ENCODE measurements at regions not wholly inside any gene's neighbourhood (a gene's known extent, or its start where the extent isn't known, plus 50 kb on each side); places are given as distances from the start of the nearest gene placed in this dataset.
"Not testable (repeated sequence)": the region's sequence is repeated elsewhere in the genome, so short reads cannot be mapped to it uniquely, and the experiment has no call there.

GRCh38 chrX:23505531-23506303 is 161.6 kb upstream of the PRDX4 start:
- Histone ChIP-seq H3K27ac (no peak overlapping the region), H3K9me3 (replicated peaks) (no peaks in the 10 kb centered on the region), H3K4me3 (no peak overlapping the region), H3K4me1 (replicated peaks) (no peaks in the 10 kb centered on the region), H3K36me3 (no peaks in the 10 kb centered on the region), H3K27me3 (replicated peaks) (no peaks in the 10 kb centered on the region)
- no peak for DNase-seq (ENCODE audit: low read depth in 1 of 2, low spot score in 2 of 2)

- Histone ChIP-seq H3K4me1 (replicated peaks) (no peaks in the 10 kb centered on the region), H3K36me3 (no peaks in the 10 kb centered on the region), H3K4me3 (no peak overlapping the region), H3K27me3 (replicated peaks) (no peaks in the 10 kb centered on the region), H3K9me3 (replicated peaks) (no peaks in the 10 kb centered on the region), H3K27ac (no peak overlapping the region)
- DNase-seq (ENCODE audit: low read depth in 1 of 2, low spot score in 2 of 2), result no peak
These were observed 158.0 kb upstream of the PRDX4 start for GRCh38 chrX:23509256-23509655.

- no peak for DNase-seq (ENCODE audit: low read depth in 1 of 2, low spot score in 2 of 2)
These were observed 155.5 kb upstream of the PRDX4 start for GRCh38 chrX:23511793-23512192.

GRCh38 chrX:23513121-23513520 is 154.2 kb upstream of the PRDX4 start:
- H3K36me3 ChIP-seq, result no peaks in the 10 kb centered on the region
- H3K4me1 ChIP-seq (replicated peaks), result no peaks in the 10 kb centered on the region
- no peak for DNase-seq (ENCODE audit: low read depth in 1 of 2, low spot score in 2 of 2)
- no peak overlapping the region for H3K27ac ChIP-seq
- no peak overlapping the region for H3K4me3 ChIP-seq
- H3K27me3 ChIP-seq (replicated peaks), result no peaks in the 10 kb centered on the region
- H3K9me3 ChIP-seq (replicated peaks), result no peaks in the 10 kb centered on the region

More at GRCh38 chrX:23511793-23512192, 155.5 kb upstream of the PRDX4 start:
- no peaks in the 10 kb centered on the region for H3K36me3 ChIP-seq
- H3K4me3 ChIP-seq, result no peak overlapping the region
- no peak overlapping the region for H3K27ac ChIP-seq
- no peaks in the 10 kb centered on the region for H3K9me3 ChIP-seq (replicated peaks)
- H3K4me1 ChIP-seq (replicated peaks), result no peaks in the 10 kb centered on the region
- no peaks in the 10 kb centered on the region for H3K27me3 ChIP-seq (replicated peaks)

- DNase-seq (ENCODE audit: low read depth in 1 of 2, low spot score in 2 of 2), result no peak
- Histone ChIP-seq H3K27me3 (replicated peaks) (no peaks in the 10 kb centered on the region), H3K4me3 (no peak overlapping the region), H3K4me1 (replicated peaks) (no peaks in the 10 kb centered on the region), H3K9me3 (replicated peaks) (no peaks in the 10 kb centered on the region), H3K36me3 (no peaks in the 10 kb centered on the region), H3K27ac (no peak overlapping the region)
These were observed 153.2 kb upstream of the PRDX4 start for GRCh38 chrX:23514082-23514481.

GRCh38 chrX:23515028-23515427 is 152.3 kb upstream of the PRDX4 start:
- no peaks in the 10 kb centered on the region for H3K27me3 ChIP-seq (replicated peaks)
- H3K9me3 ChIP-seq (replicated peaks), result no peaks in the 10 kb centered on the region
- no peaks in the 10 kb centered on the region for H3K36me3 ChIP-seq
- H3K27ac ChIP-seq, result no peak overlapping the region
- DNase-seq (ENCODE audit: low read depth in 1 of 2, low spot score in 2 of 2), result no peak
- no peak overlapping the region for H3K4me3 ChIP-seq
- H3K4me1 ChIP-seq (replicated peaks), result no peaks in the 10 kb centered on the region

- H3K9me3 ChIP-seq (replicated peaks); H3K27ac ChIP-seq; H3K36me3 ChIP-seq; H3K4me1 ChIP-seq (replicated peaks); H3K4me3 ChIP-seq; H3K27me3 ChIP-seq (replicated peaks); DNase-seq (ENCODE audit: low read depth in 1 of 2, low spot score in 2 of 2): not testable (repeated sequence)
These were observed 144.2 kb upstream of the PRDX4 start for GRCh38 chrX:23523026-23523657.

- H3K36me3 ChIP-seq, result no peaks in the 10 kb centered on the region
- no peaks in the 10 kb centered on the region for H3K4me1 ChIP-seq (replicated peaks)
- no peaks in the 10 kb centered on the region for H3K27me3 ChIP-seq (replicated peaks)
- H3K4me3 ChIP-seq, result no peak overlapping the region
- DNase-seq (ENCODE audit: low read depth in 1 of 2, low spot score in 2 of 2), result no peak
- H3K27ac ChIP-seq, result no peak overlapping the region
- H3K9me3 ChIP-seq (replicated peaks), result no peaks in the 10 kb centered on the region
These were observed 142.8 kb upstream of the PRDX4 start for GRCh38 chrX:23524467-23524866.

- no peaks in the 10 kb centered on the region for H3K36me3 ChIP-seq
- no peaks in the 10 kb centered on the region for H3K27me3 ChIP-seq (replicated peaks)
- H3K9me3 ChIP-seq (replicated peaks), result no peaks in the 10 kb centered on the region
- no peaks in the 10 kb centered on the region for H3K4me1 ChIP-seq (replicated peaks)
- DNase-seq (ENCODE audit: low read depth in 1 of 2, low spot score in 2 of 2), result no peak
- no peak overlapping the region for H3K4me3 ChIP-seq
- H3K27ac ChIP-seq, result no peak overlapping the region
These were observed 141.8 kb upstream of the PRDX4 start for GRCh38 chrX:23525531-23525930.

GRCh38 chrX:23540532-23540931 is 126.8 kb upstream of the PRDX4 start:
- no peak overlapping the region for H3K27ac ChIP-seq
- DNase-seq (ENCODE audit: low read depth in 1 of 2, low spot score in 2 of 2), result no peak
- H3K9me3 ChIP-seq (replicated peaks), result no peaks in the 10 kb centered on the region
- no peak overlapping the region for H3K4me3 ChIP-seq
- H3K4me1 ChIP-seq (replicated peaks), result no peaks in the 10 kb centered on the region
- H3K27me3 ChIP-seq (replicated peaks), result no peaks in the 10 kb centered on the region
- H3K36me3 ChIP-seq, result no peaks in the 10 kb centered on the region

GRCh38 chrX:23548164-23548563 is 119.1 kb upstream of the PRDX4 start:
- Histone ChIP-seq H3K27me3 (replicated peaks) (no peaks in the 10 kb centered on the region), H3K4me3 (no peak overlapping the region), H3K9me3 (replicated peaks) (no peaks in the 10 kb centered on the region), H3K27ac (no peak overlapping the region), H3K36me3 (no peaks in the 10 kb centered on the region), H3K4me1 (replicated peaks) (no peaks in the 10 kb centered on the region)
- peak in 1 of 2 experiments; percentile 14 for DNase-seq (ENCODE audit: low read depth in 1 of 2, low spot score in 2 of 2)

- Histone ChIP-seq H3K4me1 (replicated peaks) (no peaks in the 10 kb centered on the region), H3K4me3 (no peak overlapping the region), H3K9me3 (replicated peaks) (no peaks in the 10 kb centered on the region), H3K27me3 (replicated peaks) (no peaks in the 10 kb centered on the region), H3K36me3 (no peaks in the 10 kb centered on the region), H3K27ac (no peak overlapping the region)
- no peak for DNase-seq (ENCODE audit: low read depth in 1 of 2, low spot score in 2 of 2)
These were observed 115.0 kb upstream of the PRDX4 start for GRCh38 chrX:23552303-23552702.

- Histone ChIP-seq H3K4me3 (no peak overlapping the region), H3K27me3 (replicated peaks) (no peaks in the 10 kb centered on the region), H3K27ac (no peak overlapping the region), H3K36me3 (no peaks in the 10 kb centered on the region), H3K4me1 (replicated peaks) (no peaks in the 10 kb centered on the region), H3K9me3 (replicated peaks) (no peaks in the 10 kb centered on the region)
- peak in 1 of 2 experiments; percentile 2 for DNase-seq (ENCODE audit: low read depth in 1 of 2, low spot score in 2 of 2)
These were observed 113.0 kb upstream of the PRDX4 start for GRCh38 chrX:23554304-23554703.

GRCh38 chrX:23557070-23557469 is 110.2 kb upstream of the PRDX4 start:
- Histone ChIP-seq H3K27me3 (replicated peaks) (no peaks in the 10 kb centered on the region), H3K4me3 (no peak overlapping the region), H3K27ac (no peak overlapping the region), H3K36me3 (no peaks in the 10 kb centered on the region), H3K9me3 (replicated peaks) (no peaks in the 10 kb centered on the region), H3K4me1 (replicated peaks) (no peaks in the 10 kb centered on the region)
- no peak for DNase-seq (ENCODE audit: low read depth in 1 of 2, low spot score in 2 of 2)
